ENCODE measurements at regions not wholly inside any gene's neighbourhood (a gene's known extent, or its start where the extent isn't known, plus 50 kb on each side); places are given as distances from the start of the nearest gene placed in this dataset.

- no peak for TF ChIP-seq EP300 (IDR thresholded peaks at IDR 0.05; ENCODE audit: borderline replicate concordance)
- TF ChIP-seq NFIC (IDR thresholded peaks at IDR 0.05), result no peak
- TF ChIP-seq RAD21 (IDR thresholded peaks at IDR 0.05; ENCODE audit: low read depth), result no peak
- no peak for TF ChIP-seq TEAD4 (IDR thresholded peaks at IDR 0.05)
- TF ChIP-seq YY1 (IDR thresholded peaks at IDR 0.05; ENCODE audit: low read depth), result no peak
- no peak for TF ChIP-seq TAF1 (IDR thresholded peaks at IDR 0.05; ENCODE audit: low read depth)
- no peak for TF ChIP-seq CEBPB (IDR thresholded peaks at IDR 0.05)
- no peak for TF ChIP-seq ZBTB7A (IDR thresholded peaks at IDR 0.05; ENCODE audit: low read depth)
- TF ChIP-seq EGR1 (IDR thresholded peaks at IDR 0.05), result no peak
- no peak for TF ChIP-seq MAX (IDR thresholded peaks at IDR 0.05)
- TF ChIP-seq USF1 (IDR thresholded peaks at IDR 0.05), result no peak
- TF ChIP-seq REST (IDR thresholded peaks at IDR 0.05; ENCODE audit: low read depth), result no peak
- no peak for TF ChIP-seq TCF12 (IDR thresholded peaks at IDR 0.05; ENCODE audit: low read depth)
Observed at GRCh38 chr13:78227709-78228108, 309.1 kb upstream of the EDNRB start.
